HG03469 (cell line): ENCODE measurements at regions not wholly inside any gene's neighbourhood (a gene's known extent, or its start where the extent isn't known, plus 50 kb on each side); places are given as distances from the start of the nearest gene placed in this dataset.
"Not testable (repeated sequence)": the region's sequence is repeated elsewhere in the genome, so short reads cannot be mapped to it uniquely, and the experiment has no call there.

Experiments
- ATAC-seq: cut with Tn5 transposase; IDR thresholded peaks from one replicate; pipeline ENCODE4 v1.9.1; 2021; ENCODE audit warnings: mild to moderate bottlenecking, moderate library complexity, moderate number of reproducible peaks; ENCODE audit not compliant: unreplicated experiment

- no peak for ATAC-seq
Measured at GRCh38 chr6:3919849-3920248, 70.7 kb downstream of the FAM50B start.

GRCh38 chr6:3920321-3920720, 71.1 kb downstream of the FAM50B start:
- no peak for ATAC-seq

- no peak for ATAC-seq
Measured at GRCh38 chr6:3921663-3922062, 72.5 kb downstream of the FAM50B start.

GRCh38 chr6:3922619-3923018, 73.4 kb downstream of the FAM50B start:
- not testable (repeated sequence) for ATAC-seq

GRCh38 chr6:3925223-3926149, 76.3 kb downstream of the FAM50B start:
- ATAC-seq = not testable (repeated sequence)

- ATAC-seq = no peak
Measured at GRCh38 chr6:3926150-3926482, 76.9 kb downstream of the FAM50B start.

DNA sequence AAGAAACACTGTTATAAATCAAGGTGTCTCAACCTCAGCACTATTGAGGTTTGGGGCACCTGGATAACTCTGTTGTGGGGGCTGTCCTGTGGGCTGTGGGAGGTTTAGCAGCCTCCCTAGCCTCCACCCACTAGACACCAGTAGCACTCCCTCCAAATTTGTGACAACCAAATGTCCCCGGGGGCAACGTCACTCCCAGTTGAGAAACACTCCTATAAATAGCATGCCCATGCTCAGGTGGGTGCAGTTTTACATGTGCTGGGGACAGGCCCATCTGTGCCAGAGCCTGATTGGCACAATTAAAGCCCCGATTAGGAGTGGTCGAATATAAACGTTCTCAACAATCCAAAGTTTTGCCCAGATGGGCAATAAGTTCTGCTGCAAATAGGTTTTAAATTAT, 78.9 kb downstream of the FAM50B start:
- ATAC-seq = no peak

DNA sequence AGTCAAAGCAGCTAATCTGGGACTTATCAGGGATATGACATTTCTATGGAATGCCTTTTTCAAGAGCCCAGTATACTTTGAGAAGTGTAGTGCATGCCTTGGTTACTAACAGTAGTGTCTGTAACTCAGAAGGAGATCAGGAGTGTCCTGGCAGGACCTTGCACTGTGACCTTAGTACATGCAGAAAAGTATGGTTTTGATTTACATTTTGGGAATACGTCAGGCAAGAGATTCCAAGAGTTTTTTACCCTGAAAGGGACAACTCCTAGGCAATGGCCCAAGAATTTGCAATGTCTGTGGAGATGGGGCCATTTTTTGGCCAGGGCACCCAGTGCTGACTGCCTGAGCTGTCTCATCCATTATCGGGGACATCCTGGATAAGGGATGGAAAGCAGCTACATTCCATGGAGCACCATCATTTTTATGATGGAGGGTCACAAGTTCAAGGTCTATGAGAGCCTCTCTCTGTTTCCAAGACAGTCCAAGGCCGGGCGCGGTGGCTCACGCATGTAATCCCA, 80.2 kb downstream of the FAM50B start:
- no peak for ATAC-seq

DNA sequence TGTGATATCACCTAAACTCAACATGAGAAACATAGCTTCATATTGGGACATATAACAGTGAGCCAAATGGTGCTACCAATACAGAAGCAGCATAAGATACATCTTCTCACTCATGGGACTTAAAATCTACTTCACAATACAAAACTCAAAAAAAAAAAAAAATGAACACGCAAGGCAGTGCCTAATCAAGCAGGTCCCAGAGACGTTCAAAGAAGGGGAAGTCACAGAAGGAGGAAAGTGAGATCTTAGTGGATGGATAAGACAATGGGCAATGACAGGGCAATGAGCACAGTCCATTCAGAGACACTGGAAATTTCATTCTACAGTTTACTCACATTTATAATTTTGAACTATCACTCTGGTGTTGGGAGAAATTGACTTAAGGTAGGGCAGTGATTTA, 88.3 kb downstream of the FAM50B start:
- no peak for ATAC-seq

GRCh38 chr6:3938715-3939367, 89.7 kb downstream of the FAM50B start:
- no peak for ATAC-seq

DNA sequence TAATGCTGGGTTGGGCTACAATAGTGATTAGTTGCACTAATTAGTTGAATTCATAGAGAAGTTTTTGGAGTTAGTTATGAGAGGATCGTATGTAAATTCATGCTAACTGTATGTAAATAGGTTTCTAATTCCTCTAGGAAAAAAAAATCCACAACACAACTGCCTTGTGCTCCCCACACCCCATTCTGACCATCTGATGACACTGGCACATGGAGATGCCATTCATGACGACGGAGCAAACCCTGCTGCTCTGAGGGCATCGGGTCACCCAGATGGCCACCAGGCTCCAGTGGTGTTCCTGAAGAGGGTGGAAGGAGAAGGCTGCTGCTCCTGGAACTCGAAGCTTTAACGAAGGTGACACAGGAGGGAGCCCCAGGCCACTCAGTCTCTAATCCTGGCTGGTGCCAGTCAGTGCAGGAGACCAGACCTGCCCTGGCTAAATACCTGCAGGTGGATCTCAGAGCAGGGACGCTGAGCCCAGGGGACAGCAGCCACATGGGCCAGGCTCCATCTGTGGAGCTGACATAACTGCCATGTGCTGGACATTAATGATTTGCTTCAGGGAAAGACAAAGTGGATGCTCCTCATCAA, 90.3 kb downstream of the FAM50B start:
- no peak for ATAC-seq

- no peak for ATAC-seq
Measured at GRCh38 chr6:3939964-3940363, 90.8 kb downstream of the FAM50B start.

- ATAC-seq = no peak
Measured at GRCh38 chr6:3940703-3941102, 91.5 kb downstream of the FAM50B start.

DNA sequence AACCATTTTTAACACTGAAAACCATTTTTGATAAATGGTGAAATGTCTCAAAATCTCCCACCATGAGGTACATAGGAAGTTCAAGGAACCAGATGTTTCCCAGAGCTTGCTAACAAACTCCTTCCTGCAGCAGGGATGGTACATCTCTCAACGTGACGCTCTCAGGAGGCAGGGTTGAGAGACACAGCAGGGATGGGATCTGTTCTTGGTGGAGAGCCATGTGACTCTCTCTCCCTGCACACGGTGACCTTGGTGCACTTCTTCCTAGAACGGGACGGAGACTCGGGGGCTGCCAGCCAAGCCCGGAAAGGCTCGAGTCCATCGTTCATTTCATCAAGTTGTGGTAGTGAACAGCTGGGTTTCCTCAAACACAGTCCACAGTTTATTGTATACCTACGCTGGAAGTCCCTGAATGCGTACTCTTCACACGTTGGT, 94.2 kb downstream of the FAM50B start:
- no peak for ATAC-seq

GRCh38 chr6:3944246-3944645, 95.1 kb downstream of the FAM50B start:
- no peak for ATAC-seq

DNA sequence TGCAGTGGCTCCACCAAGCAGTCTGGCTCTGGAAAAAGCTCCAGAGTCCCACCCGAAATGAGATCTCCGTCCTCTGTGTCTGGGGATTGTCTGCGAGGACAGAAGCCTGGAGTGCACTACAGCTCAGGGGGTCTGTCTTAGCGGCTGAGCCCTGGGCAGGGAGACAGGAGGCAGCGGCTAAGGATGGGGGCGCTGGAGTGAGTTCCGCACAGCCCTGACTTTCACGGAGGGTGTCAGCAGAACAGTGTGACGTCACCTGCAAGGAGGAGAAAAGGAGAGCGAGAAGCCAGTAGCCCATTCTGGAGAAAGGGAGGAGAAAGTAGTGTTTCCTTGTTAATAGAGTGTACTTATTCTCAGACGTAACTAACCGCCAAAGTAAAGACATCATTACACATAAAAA, 97.6 kb downstream of the FAM50B start:
- no peak for ATAC-seq

DNA sequence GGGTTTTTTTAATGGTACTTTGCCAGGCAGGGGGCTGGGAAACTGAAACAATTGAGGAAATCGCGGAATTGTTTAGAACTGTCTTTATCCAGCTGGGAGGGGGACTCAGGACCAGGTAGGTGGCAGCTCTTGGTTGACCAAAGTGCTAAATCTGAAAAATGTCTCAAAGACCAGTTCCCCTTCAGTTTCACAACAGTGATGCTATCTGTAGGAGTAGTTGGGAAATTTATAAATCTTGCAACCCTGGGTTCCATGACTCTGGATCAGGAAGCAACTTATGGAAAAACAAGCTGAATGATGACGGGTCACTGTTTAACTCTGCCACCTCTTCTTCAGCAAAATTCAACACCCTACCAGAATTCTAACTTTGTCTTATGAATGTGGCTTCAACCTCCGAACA, 99.7 kb downstream of the FAM50B start:
- ATAC-seq = no peak

- ATAC-seq = no peak
Measured at GRCh38 chr6:3949521-3949920, 100.3 kb downstream of the FAM50B start.

DNA sequence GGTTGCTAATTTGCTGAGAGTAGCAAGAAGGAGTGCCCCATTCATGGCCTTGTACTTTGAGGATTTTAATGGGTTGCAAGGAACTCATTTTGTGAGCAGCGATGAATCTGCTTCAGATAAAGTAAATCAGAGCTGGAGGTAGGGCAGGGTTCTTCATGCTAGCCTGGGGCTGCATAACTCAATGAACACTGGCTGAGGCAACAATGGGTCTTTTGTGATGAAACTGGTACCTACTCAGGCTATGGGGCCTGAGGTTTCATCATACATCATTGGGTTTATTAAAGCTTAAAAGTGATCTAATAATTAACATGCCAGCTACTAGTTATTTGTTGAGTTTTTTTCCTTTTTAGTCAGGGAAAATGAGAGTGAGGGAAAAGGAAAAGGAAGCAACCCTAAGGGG, 106.9 kb downstream of the FAM50B start:
- ATAC-seq = no peak

- no peak for ATAC-seq
Measured at GRCh38 chr6:3957321-3957720, 108.1 kb downstream of the FAM50B start.

GRCh38 chr6:3958255-3958654, 109.1 kb downstream of the FAM50B start:
- ATAC-seq = no peak

GRCh38 chr6:3959385-3959784, 110.2 kb downstream of the FAM50B start:
- ATAC-seq = no peak
